MCF 10A (cell line): ENCODE measurements at regions not wholly inside any gene's neighbourhood (a gene's known extent, or its start where the extent isn't known, plus 50 kb on each side); places are given as distances from the start of the nearest gene placed in this dataset.

Experiments used
- BruUV-seq: library from RNA; stranded (reverse); fragments of 400-500 nt; replicated peaks from 2 replicates; lab custom pipeline; 2021; lab: Mats Ljungman, UMichigan
- CTCF ChIA-PET: fragments of 300-600 bp; sonication (Branson Sonifier 250); formaldehyde crosslinking; extraction: SDS; loops from one replicate; lab custom pipeline; 2021; ENCODE audit warnings: antibody characterized with exemption, inconsistent platforms; lab: Yijun Ruan, JAX
- POLR2A ChIA-PET: fragments of 300-600, 350-650 bp; sonication (Branson Sonifier 250); formaldehyde crosslinking; extraction: SDS; loops from one replicate; lab custom pipeline; 2020; ENCODE audit warnings: antibody characterized with exemption, inconsistent platforms; lab: Yijun Ruan, JAX
- DNase-seq: peaks from one replicate; pipeline ENCODE4 v3.0.0-alpha.2; 2018; ENCODE audit not compliant: unreplicated experiment
- H3K27ac Mint-ChIP-seq: one replicate; pipeline ENCODE4 v1.8.0; 2022; ENCODE audit warnings: mild to moderate bottlenecking, low read depth, mixed read lengths; ENCODE audit not compliant: unreplicated experiment
- H3K27me3 Mint-ChIP-seq: one replicate; pipeline ENCODE4 v1.8.0; 2022; ENCODE audit warnings: mixed read lengths; ENCODE audit not compliant: insufficient read depth, unreplicated experiment
- H3K36me3 Mint-ChIP-seq: one replicate; pipeline ENCODE4 v1.8.0; 2022; ENCODE audit warnings: mild to moderate bottlenecking, moderate library complexity, mixed read lengths; ENCODE audit not compliant: insufficient read depth, unreplicated experiment
- H3K4me1 Mint-ChIP-seq: one replicate; pipeline ENCODE4 v1.8.0; 2022; ENCODE audit warnings: mixed read lengths; ENCODE audit not compliant: insufficient read depth, unreplicated experiment
- H3K4me3 Mint-ChIP-seq: one replicate; pipeline ENCODE4 v1.8.0; 2022; ENCODE audit warnings: mild to moderate bottlenecking, moderate library complexity, mixed read lengths; ENCODE audit not compliant: unreplicated experiment
- H3K9me3 Mint-ChIP-seq: one replicate; pipeline ENCODE4 v1.8.0; 2022; ENCODE audit warnings: mixed read lengths; ENCODE audit not compliant: unreplicated experiment
- CTCF ChIP-seq: fragments of 200-600 bp; IDR thresholded peaks from one replicate; pipeline ENCODE4 v1.8.0; 2022; ENCODE audit warnings: antibody characterized with exemption, mild to moderate bottlenecking; ENCODE audit not compliant: unreplicated experiment
- intact Hi-C: fragments of 100-400 bp; cut with micrococcal nuclease; formaldehyde crosslinking; loops from 2 replicates; pipeline ENCODE4 v1.14.1; 2022

- TF ChIP-seq CTCF: no peak
- H3K27ac Mint-ChIP-seq: peak overlapping the region; percentile 21
- intact Hi-C loops: no loop called here
- H3K27me3 Mint-ChIP-seq: no peaks in the 10 kb centered on the region
- POLR2A ChIA-PET: interaction anchor here (1.2 to 2.1 kb wide), 3 partner anchors 15 to 52 kb away, joined by 4 to 9 read pairs (median 8); no protein-coding TSS in a partner anchor
- no peaks in the 10 kb centered on the region for H3K36me3 Mint-ChIP-seq
- DNase-seq: peak; percentile 56
- no TSS peak for BruUV-seq
- H3K4me1 Mint-ChIP-seq: peaks cover 11% of the 10 kb centered on the region
- no peak overlapping the region for H3K4me3 Mint-ChIP-seq
- CTCF ChIA-PET: interaction anchor here (0.6 to 1.4 kb wide), 7 partner anchors 11 to 1595 kb away, joined by 3 to 5 read pairs (median 3); no protein-coding TSS in a partner anchor
- no peaks in the 10 kb centered on the region for H3K9me3 Mint-ChIP-seq
Measured at GRCh38 chr14:53458368-53458814, 305.3 kb upstream of the DDHD1 start.

GRCh38 chr14:53456931-53457330 lies 303.8 kb upstream of the DDHD1 start:
- intact Hi-C loops: no loop called here
- ChIA-PET CTCF (interaction anchor here (0.8 to 1.4 kb wide), 2 partner anchors 82 to 1076 kb away, joined by 4 to 5 read pairs; no protein-coding TSS in a partner anchor), POLR2A (interaction anchor here (0.7 to 1.0 kb wide), 3 partner anchors 14 to 930 kb away, joined by 3 read pairs; no protein-coding TSS in a partner anchor)
- Mint-ChIP-seq H3K4me3 (no peak overlapping the region), H3K9me3 (no peaks in the 10 kb centered on the region), H3K36me3 (no peaks in the 10 kb centered on the region), H3K4me1 (peaks cover 11% of the 10 kb centered on the region), H3K27me3 (no peaks in the 10 kb centered on the region), H3K27ac (no peak overlapping the region)
- no peak for DNase-seq
- BruUV-seq: no TSS peak
- TF ChIP-seq CTCF: no peak

GRCh38 chr14:53452005-53452673 lies 299.0 kb upstream of the DDHD1 start:
- Mint-ChIP-seq H3K4me1 (no peaks in the 10 kb centered on the region), H3K27ac (no peak overlapping the region), H3K4me3 (no peak overlapping the region), H3K36me3 (no peaks in the 10 kb centered on the region), H3K9me3 (no peaks in the 10 kb centered on the region), H3K27me3 (no peaks in the 10 kb centered on the region)
- BruUV-seq: no TSS peak
- ChIA-PET POLR2A (no interaction called here), CTCF (interaction anchor here (0.5 to 0.8 kb wide), 2 partner anchors 60 to 67 kb away, joined by 4 to 5 read pairs; no protein-coding TSS in a partner anchor)
- no peak for TF ChIP-seq CTCF
- intact Hi-C loops: no loop called here
- no peak for DNase-seq

GRCh38 chr14:53450871-53451270 lies 297.7 kb upstream of the DDHD1 start:
- ChIA-PET CTCF (no interaction called here), POLR2A (interaction anchor here (0.6 kb wide), 2 partner anchors 12 to 20 kb away, joined by 3 read pairs; no protein-coding TSS in a partner anchor)
- Mint-ChIP-seq H3K9me3 (no peaks in the 10 kb centered on the region), H3K27me3 (no peaks in the 10 kb centered on the region), H3K36me3 (no peaks in the 10 kb centered on the region), H3K27ac (no peak overlapping the region), H3K4me1 (no peaks in the 10 kb centered on the region), H3K4me3 (no peak overlapping the region)
- DNase-seq: no peak
- intact Hi-C loops: no loop called here
- BruUV-seq: no TSS peak
- TF ChIP-seq CTCF: no peak
